AG09309 (cell line): ENCODE measurements at regions not wholly inside any gene's neighbourhood (a gene's known extent, or its start where the extent isn't known, plus 50 kb on each side); places are given as distances from the start of the nearest gene placed in this dataset.

Source experiments
- DNase-seq: peaks from one replicate; pipeline ENCODE4 v3.0.0-alpha.2; 2010; ENCODE audit warnings: low read depth
- H3K4me3 ChIP-seq: 2 replicates; pipeline ENCODE4 v1.5.1; 2011; ENCODE audit warnings: mild to moderate bottlenecking, low read depth, low read length, moderate library complexity; ENCODE audit not compliant: control insufficient read depth
- CTCF ChIP-seq: IDR thresholded peaks from 2 replicates; pipeline ENCODE4 v1.5.1; 2011; ENCODE audit warnings: mild to moderate bottlenecking, low read depth, low read length, inconsistent platforms; ENCODE audit not compliant: insufficient read depth, control insufficient read depth; ENCODE audit errors: missing control alignments

DNA sequence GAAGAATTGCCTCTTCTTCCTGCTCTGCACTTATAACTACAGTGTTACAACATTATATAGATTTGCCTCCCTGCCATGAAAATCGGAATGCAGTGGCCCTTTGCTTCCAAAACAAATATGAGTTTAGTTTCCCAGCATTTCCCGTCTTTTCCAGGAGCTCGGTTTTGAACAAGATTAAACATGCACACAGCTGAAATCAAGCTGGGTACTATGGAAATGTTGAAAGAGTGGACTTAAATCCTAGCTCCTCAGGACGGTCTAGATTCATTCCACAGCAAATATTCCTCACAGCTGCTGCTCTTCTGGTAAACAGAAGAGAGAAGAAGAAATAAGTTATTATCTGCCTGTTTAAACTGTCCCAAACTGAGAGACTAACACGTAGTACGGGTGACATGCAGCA lies 161.4 kb downstream of the PIK3R1 start:
- no peak for DNase-seq
- TF ChIP-seq CTCF = no peak

DNA sequence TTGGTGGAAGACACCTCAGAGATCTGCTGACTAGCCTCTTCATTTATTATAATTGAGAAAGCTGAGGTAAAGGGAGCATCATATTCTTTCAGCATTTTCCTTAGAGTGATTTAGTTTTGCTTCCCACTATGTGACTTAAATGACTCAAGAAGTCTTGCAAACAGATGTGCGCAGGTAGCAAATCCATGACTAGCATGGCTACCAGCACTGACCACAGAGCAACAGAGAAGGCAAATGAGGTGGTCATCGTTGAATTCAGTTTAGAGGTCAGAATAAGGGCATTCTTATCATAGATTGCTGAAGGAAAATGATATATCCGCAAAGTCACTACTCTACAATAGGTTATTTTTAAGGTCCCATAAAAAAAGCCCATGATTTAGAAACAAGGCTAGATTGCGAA lies 162.2 kb downstream of the PIK3R1 start:
- no peak for TF ChIP-seq CTCF
- H3K4me3 ChIP-seq = no peak overlapping the region
- no peak for DNase-seq

More for the DNA sequence above, 161.4 kb downstream of the PIK3R1 start:
- H3K4me3 ChIP-seq = no peak overlapping the region

- DNase-seq = no peak
- TF ChIP-seq CTCF = no peak
- no peak overlapping the region for H3K4me3 ChIP-seq
These were observed 162.8 kb downstream of the PIK3R1 start for GRCh38 chr5:68378204-68378820.

DNA sequence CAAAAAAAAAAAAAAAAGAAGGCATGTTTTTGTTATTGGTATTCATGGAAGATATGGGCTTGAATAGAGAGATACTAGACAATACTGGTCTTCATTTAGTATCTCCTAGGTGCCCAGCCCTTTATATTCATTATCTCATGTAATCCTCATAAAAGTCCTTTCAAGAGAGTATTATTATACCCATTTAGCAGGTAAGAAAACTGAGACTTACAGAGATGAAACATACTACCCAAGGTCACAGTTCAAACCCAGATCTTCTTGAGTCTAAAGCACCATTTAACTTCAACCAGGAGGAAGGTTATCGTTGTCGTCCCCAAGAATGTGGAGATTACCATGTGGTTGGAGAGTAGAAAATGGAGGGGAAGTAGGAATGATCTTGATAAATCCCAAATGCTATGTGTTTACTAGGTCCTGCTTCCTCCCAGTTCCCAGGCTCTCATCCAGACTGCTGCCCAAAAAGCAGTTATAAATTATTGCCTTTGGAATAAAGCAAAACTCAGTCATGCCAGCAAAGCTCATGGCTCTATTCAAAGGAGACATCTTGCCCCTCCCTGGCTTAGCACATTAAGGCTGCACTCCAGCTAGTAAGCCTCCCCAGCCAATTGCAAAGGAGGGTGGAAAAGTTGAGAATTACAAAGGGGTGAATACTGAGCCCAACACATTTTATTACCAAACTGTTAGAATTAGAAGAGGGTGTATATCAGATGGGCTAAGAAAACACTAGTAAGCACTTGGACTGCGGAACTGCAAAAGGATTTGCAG lies 163.9 kb downstream of the PIK3R1 start:
- TF ChIP-seq CTCF = no peak
- DNase-seq = no peak
- H3K4me3 ChIP-seq = no peak overlapping the region

DNA sequence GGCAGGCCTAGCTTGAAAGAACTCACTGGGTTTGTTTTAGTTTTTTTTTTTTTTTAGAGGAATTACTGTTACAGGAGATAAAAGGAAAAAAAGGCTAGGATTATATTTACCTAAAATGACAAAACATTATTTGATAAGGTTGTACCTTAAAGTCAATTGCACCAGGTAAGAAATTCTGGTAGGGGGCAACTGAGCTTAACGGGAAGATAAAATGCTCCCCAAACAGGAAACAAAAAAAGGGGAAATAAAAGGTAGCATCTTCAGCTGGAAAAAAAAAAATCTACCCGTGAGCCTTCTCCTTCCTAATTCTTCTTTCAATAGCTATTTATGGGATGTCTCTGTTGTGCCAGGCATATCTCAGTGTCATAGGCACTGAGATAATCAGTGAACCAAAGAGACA lies 164.5 kb downstream of the PIK3R1 start:
- DNase-seq = no peak
- no peak for TF ChIP-seq CTCF
- H3K4me3 ChIP-seq = no peak overlapping the region

DNA sequence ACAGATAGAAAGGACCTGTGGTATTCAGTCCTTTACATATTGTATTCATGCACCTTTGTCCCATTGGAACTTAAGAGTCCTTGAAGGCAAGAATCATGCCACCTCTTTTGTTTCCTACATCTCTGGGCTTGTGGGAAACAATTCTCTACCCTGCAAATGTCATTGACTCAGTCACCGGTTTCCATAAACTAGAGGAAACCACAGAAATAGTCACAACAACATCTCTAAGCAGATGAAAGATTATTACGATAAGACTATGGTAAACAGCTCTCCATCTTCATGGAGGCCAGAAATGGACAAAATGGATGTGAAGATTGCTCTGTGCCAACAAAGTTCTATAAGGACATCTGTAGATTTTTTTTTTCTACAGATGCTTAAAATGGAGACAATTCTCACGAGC lies 165.5 kb downstream of the PIK3R1 start:
- DNase-seq = no peak
- no peak overlapping the region for H3K4me3 ChIP-seq
- TF ChIP-seq CTCF = no peak
